Ammon's horn (tissue), 1 donor: ENCODE measurements at regions not wholly inside any gene's neighbourhood (a gene's known extent, or its start where the extent isn't known, plus 50 kb on each side); places are given as distances from the start of the nearest gene placed in this dataset.
A peak's percentile ranks its signal among the peaks of the same experiment; 100 is the strongest.

Experiments used
- DNase-seq: peaks from one replicate; pipeline ENCODE4 v3.0.0-alpha.2; 2016; ENCODE audit warnings: low spot score

DNA sequence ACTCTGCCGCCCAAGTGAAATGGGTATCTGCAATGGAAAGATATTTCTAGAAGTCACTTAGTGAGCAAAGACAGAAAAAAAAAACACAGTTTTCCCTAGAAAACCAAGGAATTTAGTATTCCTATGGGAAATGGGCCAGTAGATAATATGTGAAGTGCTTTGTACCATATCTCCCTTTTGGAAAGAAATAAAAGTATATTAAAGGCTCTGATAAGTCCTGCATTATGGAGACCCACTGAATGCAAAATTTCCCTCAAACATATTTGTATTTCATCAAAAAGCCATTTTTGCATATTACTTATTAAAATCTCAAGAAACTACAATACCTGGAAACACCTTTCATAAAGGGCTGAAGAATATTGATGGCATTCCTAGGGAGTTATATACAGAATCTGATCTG lies 51.6 kb upstream of the DYNLRB2 start:
- DNase-seq, result no peak

DNA sequence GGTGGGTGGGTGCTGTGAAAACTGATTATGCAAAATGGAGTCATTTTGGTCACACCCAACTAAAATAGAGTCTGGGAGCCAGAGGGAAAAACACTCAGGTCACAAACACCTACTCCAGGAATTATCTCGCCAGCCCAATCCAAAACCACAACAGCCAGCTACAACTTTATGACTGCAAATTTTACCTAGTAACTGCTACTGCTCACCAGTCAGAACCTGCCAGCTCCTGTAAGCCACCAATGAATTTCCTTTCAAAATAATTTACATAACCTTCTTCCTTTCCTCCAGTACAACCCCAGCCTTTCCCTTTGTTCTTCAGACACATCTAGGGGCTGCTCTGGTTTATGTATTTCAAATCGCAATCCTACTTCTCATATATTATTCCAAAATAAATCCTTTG lies 52.6 kb upstream of the DYNLRB2 start:
- no peak for DNase-seq

DNA sequence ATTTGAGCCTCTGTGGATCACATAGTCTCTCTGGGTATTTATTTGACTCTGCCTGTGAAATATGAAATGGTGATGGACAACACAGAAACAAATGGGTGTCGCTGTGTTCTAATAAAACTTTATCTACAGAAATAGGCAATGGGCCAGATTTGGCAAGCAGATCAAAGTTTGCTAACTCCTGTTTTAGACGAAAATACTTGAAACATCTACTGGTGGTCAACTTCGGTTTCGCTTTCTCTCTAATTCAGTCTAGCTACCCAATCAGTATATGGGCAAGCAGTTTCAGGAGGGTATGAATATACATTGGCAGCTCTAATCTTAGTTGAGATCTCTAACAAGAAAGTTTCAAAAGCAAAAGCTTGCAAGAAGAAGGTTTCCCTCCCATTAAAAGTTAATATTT lies 60.1 kb upstream of the DYNLRB2 start:
- DNase-seq, result no peak

DNA sequence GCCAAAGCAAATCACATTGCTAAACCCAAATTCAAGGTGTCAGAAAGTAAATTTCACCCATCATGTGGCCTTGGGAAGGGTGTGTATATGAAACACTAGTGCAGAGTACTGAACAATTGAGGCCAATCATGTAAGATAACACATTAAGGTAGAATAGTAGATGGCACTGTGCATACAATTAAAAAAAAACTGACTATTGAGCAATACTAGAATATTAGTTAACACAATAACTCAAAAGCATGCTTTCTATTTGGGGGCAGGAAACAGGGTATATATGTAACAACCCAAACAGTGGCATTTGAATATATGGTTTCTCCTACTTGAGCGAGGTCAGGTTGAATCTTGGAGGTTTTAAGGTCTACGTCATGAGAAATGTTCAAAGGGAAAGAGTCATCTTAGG lies 63.0 kb upstream of the DYNLRB2 start:
- DNase-seq, result no peak

DNA sequence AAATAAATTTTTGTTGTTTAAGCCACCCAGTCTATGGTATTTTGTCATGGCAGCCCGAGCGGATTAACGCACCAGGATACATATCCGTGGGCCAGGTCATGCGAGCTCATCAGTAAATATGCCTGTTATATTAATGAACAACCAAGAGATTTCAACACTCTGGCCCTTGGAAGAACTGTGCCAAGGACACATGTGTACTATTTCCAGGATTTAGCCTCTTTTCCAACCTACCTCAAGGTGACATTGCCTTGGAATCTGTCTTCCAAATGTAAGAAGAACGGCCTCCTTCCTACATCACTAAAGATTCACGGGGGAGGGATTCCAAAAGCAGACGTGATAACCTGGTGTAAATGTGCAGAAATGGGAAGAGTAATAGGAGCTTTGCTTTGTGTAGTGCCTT lies 72.8 kb upstream of the DYNLRB2 start:
- DNase-seq, result no peak

DNA sequence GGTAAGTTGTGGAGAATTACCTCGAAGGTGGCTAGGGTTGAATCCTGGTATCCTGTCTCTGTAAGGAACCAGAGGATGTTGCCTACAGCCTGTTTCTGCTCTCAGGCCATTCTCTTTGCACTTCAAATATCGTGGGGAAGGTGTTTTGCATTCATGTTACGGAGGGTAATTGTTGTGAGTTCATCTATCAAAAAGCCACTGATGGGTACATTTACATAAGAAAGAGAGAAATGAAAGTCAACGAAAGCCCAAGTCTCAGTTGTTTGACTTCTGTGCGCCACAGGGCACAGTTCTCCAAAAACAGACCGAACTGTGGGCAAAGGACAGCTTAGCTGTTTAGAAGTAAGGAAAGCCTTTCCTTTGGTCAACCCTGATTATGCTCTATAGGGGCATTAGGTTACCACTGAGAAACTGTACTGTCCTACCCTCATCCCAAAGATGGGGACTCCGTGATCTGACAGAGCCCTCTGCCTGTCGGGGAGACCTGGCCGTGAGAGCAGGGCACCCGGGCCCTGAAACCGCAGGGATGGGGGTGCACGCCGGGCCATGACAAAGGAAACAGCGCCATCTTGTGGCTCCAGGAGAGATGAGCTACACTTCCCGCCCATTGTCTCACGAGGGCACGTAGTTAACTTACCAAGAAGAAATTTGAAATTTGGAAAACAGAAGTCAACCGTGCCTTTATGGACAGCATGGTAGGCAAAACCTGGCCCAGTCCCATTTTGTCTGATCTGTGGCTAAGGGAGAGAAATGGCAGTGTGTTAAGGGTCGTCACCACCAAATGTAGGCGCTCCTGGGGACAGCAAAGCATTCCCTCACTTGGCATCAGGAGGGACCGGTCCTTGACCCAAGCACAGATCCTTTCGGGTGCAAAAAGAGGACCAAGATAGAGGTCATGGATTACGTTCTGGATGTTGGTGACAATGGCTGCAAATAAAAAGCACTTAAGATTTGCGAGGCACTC lies 74.5 kb upstream of the DYNLRB2 start:
- peak; percentile 86 for DNase-seq

DNA sequence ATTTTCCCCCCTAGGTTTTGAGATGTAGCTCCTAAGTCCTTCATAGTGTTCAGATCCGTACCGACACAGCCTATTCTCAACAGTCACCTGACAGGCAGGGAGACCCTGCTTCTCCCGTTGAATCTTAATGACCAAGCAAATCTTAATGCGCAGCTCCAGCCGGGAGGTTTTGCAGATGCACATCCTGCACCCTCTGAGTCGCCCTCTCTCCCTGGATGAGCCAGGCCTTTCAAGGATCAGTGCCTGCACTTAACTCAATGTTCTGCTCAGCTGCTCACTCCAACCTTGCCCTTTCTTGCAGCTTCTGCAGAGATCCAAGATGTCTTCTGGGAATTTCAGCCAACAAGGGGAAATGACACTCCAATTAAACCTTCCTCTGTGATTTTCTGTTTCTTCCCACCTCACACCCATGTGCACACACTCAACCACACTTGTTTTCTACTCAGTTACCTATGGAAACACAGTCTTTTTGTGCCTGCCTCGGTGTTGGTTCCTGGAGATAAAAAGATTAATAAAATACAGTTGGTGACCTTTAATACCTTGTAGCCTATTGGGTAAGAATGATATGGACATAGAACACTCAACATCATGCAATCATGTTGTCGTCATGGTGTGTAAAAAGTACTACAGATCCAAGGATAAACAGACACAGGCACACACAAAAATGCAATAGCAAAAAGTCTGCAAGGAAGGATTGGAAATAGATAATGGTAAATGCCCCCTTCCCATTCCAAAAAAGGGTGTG lies 76.9 kb upstream of the DYNLRB2 start:
- no peak for DNase-seq

DNA sequence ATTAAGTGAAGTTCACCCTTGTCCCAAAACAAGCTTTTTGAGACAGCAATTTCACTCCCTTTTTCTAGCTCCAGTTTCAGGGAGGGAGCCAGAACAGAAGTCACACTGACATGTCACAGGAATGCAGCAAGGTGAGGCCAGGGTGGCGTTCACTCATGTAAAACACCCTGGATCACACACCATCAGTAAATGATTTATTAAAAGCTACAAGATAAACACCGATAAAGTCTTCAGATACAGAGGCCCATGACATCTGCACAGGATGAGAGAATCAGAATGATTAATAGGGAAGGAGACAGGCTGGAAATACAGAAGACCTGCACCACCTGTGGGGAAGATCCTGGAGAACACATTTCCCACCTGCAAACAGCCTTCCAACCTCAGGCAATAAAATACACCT lies 77.5 kb upstream of the DYNLRB2 start:
- DNase-seq, result no peak

DNA sequence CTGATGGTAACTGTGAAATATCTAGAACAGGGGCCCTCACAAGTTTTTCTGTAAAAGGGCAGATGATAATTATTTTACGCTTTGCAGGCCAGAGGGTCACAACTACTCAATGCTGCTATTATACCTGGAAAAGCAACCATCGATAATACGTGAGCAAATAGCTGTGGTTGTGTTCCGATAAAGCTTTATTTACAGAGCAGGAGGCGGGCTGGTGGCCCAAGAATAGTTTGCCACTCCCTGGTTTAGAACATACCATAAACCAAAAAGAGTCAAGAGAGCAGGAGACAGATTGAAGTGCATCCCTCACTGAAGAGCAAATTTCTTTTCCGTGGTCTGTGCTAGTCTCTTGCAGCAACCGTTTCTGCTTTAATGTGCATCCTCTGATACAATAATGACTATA lies 77.9 kb upstream of the DYNLRB2 start:
- no peak for DNase-seq

DNA sequence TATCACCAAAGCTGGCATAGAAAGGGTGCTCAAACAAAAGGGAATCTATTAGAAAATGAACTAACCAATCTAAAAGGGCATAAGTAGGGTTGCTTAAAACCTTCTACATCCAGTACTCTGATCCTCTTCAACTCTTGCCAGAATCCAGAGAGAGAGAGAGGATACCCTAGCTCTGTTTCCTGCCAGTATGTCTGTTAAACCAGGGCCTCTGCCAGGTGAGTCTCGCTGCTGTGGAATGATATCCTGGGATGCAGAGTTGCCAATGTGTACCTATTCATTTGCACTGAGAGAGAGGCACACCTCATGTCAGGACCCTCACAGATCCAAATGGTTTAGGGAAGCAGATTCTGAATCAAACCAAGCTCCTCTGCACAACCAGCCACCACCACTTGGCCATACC lies 79.8 kb upstream of the DYNLRB2 start:
- DNase-seq, result no peak

DNA sequence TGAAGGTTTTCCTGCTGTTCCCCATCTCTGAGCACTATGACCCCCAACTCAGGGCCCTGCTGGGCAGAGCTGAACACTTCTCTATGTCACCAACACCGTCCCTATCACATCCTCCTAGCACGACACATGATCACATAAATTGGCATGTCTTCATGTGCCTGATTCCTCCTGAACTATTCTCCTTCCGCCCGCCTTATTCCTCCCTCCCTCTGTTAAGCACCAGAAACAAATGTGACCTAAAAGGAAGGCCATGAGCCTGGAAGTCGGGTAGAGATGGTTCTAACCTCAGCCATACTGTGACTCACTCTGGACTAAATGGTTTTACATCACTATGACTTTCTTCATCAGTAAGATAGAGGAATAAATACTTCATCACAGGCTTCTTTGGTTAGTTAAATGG lies 80.8 kb upstream of the DYNLRB2 start:
- DNase-seq, result no peak

DNA sequence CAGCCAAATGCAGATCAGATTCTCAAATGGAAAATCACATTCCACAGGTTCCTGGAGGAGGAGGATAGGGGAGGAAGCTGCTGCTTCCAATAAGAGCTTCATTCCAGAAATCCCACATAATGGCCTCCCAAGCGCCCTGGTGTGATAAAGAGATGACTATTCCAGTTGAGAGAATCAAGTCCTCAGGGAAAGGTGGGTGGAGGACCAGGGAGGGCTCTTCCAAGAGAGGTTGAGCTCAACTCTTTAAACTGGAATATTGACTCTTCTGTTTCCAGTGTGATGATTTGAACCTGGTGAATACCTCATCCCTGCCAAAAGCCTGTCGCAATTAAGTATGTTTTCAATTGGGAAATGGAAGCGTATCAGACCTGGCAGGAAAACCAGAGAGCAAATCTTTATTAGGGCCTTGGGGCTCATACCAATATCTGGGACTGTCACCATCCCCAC lies 81.4 kb upstream of the DYNLRB2 start:
- DNase-seq, result no peak

DNA sequence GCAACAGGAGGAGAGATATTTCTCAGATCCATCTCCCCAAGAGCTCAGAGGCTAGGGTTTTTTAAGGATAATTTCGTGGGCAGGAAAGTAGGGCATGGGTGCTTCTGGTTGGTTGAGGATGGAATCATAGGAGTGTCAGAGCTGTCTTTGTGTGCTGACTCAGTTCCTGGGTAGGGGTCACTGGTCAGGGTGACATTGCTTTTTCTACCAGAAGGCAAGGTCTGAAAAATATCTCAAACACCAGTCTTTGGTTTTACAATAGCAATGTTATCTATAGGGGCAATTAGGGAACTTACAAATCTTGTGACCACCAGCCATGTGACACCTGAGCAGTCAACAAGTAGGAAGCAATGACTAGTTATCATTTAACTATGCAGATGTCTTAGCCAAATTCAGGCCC lies 82.9 kb upstream of the DYNLRB2 start:
- no peak for DNase-seq

DNA sequence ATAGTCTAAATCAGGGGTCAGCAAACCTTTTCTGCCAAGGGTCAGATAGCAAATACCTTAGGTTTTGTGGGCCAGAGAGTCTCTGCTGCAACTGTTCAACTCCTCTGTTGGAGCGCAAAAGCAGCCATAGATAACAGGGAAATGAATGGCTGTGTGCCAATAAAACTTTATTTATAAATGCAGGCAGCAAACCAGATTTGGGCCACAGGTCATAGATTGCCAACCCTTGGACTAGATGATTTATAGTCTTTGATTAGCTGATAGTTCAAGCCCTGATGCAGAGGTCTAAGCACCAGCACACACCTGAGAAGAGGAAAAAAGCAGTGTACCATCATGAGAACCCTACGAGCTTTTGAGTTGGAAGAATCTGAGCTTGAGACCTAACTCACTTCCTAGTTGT lies 86.0 kb upstream of the DYNLRB2 start:
- no peak for DNase-seq

DNA sequence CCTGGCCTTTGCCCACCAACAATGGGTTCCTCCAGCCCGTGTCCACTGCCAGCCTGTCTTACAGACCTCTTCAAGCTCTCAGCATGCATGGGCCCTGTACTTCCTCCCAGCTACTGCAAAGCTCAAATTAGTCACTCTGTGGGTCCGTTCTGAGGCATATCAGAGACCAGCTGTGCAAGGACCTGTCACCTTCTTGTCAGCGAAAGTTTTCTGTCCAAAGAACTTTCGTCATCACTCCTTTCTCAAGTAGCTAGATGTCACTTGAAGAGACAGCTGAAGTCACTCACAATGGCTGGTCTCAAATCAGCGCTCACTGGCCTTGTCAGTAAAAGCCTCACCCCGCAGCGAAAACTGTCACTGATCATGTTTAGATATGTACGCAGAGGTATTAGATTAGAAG lies 91.4 kb upstream of the DYNLRB2 start:
- DNase-seq, result no peak

DNA sequence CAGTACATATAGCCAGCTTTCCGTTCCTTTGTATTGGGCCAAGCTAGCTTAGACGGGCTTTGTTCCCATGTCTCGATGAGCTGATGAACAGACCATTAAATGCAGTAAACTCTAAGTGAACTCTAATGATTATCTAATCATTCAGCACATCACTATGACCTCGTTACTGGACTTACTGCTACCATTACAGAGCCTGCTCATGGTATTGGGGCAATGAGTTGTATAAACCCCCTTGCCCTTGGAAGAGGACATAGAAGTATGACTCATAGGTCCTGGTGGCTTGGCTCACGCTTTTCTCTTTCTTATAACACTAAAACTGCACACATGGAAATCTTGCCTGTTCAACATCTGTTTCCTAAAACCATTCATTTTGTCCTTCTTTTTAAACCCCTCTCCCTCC lies 93.6 kb upstream of the DYNLRB2 start:
- DNase-seq, result no peak

DNA sequence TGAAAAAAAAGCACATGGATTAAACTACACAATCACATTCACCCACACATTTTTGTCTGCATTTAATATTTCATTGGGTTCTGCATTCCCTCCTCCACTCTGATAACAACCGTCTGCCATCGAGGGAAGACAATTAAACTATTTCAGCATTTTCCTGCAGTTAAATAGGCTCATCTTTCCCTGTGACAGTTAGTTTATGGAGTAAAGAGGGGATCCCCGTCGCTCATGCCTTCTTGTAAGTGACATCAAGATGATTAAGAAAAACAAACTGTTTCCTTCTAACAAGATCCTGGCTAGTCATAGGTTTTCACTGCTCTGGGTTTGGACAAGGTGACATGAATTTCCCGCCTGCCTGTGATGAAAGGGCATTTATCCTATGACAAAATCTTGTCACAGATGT lies 98.0 kb upstream of the DYNLRB2 start:
- peak; percentile 21 for DNase-seq

DNA sequence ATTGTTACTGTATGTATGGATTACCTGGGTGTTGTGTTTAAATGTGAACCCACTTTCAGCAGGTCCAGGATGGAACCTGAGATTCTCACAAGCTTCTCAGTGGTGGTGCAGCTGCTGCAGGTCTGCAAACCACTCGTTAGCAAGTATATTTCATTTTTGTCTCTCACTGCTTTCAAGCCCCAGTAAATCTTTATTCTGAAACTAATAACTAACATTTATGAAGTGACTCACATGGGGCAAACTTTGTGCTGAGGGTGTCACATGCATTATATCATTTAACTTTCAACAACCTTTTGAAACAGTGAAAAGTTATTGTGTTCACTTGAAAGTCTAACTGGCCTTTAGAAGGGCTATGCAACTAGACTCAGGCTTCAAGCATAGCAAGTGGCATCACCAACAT lies 98.9 kb upstream of the DYNLRB2 start:
- DNase-seq, result no peak

DNA sequence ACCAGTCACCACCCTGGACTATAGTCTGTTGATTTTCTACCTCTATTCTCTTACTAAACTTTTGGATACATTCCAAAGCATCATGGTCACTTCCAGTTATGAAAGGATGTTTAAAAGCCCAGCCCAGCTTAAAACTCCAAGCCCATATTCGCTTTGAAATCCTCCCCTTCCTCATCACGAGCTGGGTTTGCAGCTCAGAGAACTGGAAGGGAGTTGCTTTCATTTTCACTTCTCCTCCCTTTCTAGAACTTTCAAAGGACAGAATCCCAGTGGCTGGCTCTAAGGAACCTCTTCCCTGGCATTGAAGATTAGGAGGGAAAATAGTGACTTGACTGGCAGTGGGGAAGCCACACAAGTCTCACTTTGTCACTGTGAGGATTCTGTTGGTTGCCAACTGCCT lies 100.1 kb upstream of the DYNLRB2 start:
- DNase-seq, result no peak

DNA sequence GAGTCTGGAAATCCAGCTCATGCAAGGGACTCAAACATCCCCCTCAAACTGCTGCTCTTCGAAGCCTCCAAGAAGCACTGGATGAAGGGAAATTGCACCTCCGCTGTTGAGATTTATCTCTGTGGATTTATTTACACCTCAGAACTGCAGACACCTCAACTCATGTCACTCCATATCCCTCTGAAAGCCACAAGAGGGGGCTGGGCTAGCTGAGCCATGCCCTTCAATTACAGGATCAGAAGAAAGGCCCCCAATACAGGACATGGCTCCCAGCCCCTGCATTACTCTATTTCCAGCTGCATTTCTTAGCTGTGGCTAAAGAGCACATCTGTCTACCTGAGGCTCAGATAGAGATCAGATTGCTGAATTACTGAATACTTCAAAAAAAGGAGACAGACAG lies 103.1 kb upstream of the DYNLRB2 start:
- DNase-seq, result no peak

DNA sequence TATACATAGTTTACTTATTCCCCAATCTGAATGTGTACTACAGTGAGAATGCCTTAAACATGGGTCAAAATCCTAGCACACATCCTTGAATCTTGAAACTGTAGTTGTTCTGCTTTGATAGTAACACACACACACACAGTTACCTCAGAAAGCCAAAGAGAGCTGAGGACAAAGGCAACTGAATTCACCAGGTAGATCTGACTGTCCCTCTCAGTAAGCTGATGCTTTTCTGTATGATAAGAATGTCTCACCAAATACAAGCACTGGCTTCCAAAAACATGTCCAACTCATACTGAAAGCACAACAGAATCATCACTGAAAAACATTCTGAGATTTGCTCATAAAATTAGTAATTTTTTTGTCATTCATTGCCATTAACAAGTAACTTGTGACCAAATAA lies 104.3 kb upstream of the DYNLRB2 start:
- DNase-seq, result no peak

DNA sequence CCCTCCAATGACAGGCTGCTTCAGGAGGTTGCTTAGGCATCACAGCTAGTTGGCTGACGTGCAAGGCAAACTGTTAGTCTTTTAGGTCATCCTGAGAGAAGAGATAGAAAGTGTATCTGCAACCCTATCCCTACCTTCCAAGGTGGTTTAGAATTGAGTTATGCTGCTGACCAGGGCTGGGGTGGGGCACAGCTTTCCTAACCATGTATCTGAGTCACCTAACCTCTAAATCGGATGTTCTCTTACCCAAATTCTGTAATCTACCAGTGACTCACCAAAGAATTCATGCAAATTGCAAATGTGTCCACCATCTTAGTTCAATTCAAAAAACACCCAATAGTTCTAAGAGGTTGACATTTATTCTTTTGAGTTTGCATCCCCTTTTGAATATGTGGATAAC lies 107.2 kb upstream of the DYNLRB2 start:
- no peak for DNase-seq

DNA sequence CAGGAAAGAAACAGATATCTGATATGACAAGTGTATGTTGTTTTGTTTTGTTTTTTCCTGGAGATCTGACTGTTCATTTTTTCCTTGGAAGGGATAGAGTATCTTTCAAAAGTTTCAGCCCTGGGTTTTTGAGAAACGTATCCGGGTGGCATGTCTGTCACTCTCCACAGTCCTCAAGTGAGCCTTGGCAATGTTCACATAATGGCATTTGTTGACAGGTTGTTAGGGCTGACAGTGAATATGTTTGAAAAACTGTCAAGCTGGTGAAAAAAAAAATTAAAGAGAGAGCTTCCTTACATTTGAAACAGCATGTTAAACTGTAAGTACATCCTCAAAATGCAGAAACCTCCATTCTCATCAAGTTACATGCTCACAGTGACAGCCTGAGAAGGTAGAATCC lies 113.0 kb upstream of the DYNLRB2 start:
- DNase-seq, result no peak
